ENCODE measurements at regions not wholly inside any gene's neighbourhood (a gene's known extent, or its start where the extent isn't known, plus 50 kb on each side); places are given as distances from the start of the nearest gene placed in this dataset.

GRCh38 chr6:28747083-28747630 is 176.6 kb downstream of the TRIM27 start:
- no peak for TF ChIP-seq CTCF (conservative IDR thresholded peaks at IDR 0.05; ENCODE audit: low read depth, low read length)
- Histone ChIP-seq H3K4me2 (peak overlapping the region; percentile 22), H3K4me3 (IDR thresholded peaks at IDR 0.05; ENCODE audit: insufficient read depth, low read depth, low read length) (no peak overlapping the region), H3K79me2 (ENCODE audit: insufficient read depth, low read depth) (no peaks in the 10 kb centered on the region), H3K27me3 (ENCODE audit: insufficient read depth, low read depth) (no peaks in the 10 kb centered on the region), H4K20me1 (ENCODE audit: insufficient read depth) (no peaks in the 10 kb centered on the region), H3K36me3 (ENCODE audit: insufficient read depth) (no peaks in the 10 kb centered on the region), H3K27ac (no peak overlapping the region), H3K9ac (no peak overlapping the region), H2AFZ (ENCODE audit: low read depth) (peak overlapping the region; percentile 57), H3K4me1 (ENCODE audit: low read depth, poor library complexity, severe bottlenecking) (no peaks in the 10 kb centered on the region)

- no peaks in the 10 kb centered on the region for H3K79me2 ChIP-seq (ENCODE audit: insufficient read depth, low read depth)
- peak overlapping the region; percentile 22; the same call in 1 of the 2 replicates for H3K4me2 ChIP-seq
- H3K4me1 ChIP-seq (ENCODE audit: low read depth, poor library complexity, severe bottlenecking) = no peaks in the 10 kb centered on the region
- H3K27me3 ChIP-seq (ENCODE audit: insufficient read depth, low read depth) = no peaks in the 10 kb centered on the region
- no peaks in the 10 kb centered on the region for H4K20me1 ChIP-seq (ENCODE audit: insufficient read depth)
- no peak overlapping the region for H3K9ac ChIP-seq
- no peaks in the 10 kb centered on the region for H3K36me3 ChIP-seq (ENCODE audit: insufficient read depth)
- H3K27ac ChIP-seq = no peak overlapping the region
- H3K4me3 ChIP-seq (IDR thresholded peaks at IDR 0.05; ENCODE audit: insufficient read depth, low read depth, low read length) = no peak overlapping the region
- peak overlapping the region; percentile 57 for H2AFZ ChIP-seq (ENCODE audit: low read depth)
- no peak for TF ChIP-seq CTCF (conservative IDR thresholded peaks at IDR 0.05; ENCODE audit: low read depth, low read length)
Measured at GRCh38 chr6:28747631-28748157, 176.1 kb downstream of the TRIM27 start.

GRCh38 chr6:28748192-28748591 is 175.6 kb downstream of the TRIM27 start:
- no peaks in the 10 kb centered on the region for H3K79me2 ChIP-seq (ENCODE audit: insufficient read depth, low read depth)
- no peak overlapping the region for H3K4me3 ChIP-seq (IDR thresholded peaks at IDR 0.05; ENCODE audit: insufficient read depth, low read depth, low read length)
- no peak overlapping the region for H2AFZ ChIP-seq (ENCODE audit: low read depth)
- no peak overlapping the region for H3K4me2 ChIP-seq
- H3K27me3 ChIP-seq (ENCODE audit: insufficient read depth, low read depth) = no peaks in the 10 kb centered on the region
- TF ChIP-seq CTCF (conservative IDR thresholded peaks at IDR 0.05; ENCODE audit: low read depth, low read length) = no peak
- H3K9ac ChIP-seq = no peak overlapping the region
- H3K27ac ChIP-seq = no peak overlapping the region
- no peaks in the 10 kb centered on the region for H3K36me3 ChIP-seq (ENCODE audit: insufficient read depth)
- no peaks in the 10 kb centered on the region for H3K4me1 ChIP-seq (ENCODE audit: low read depth, poor library complexity, severe bottlenecking)
- H4K20me1 ChIP-seq (ENCODE audit: insufficient read depth) = no peaks in the 10 kb centered on the region

- H3K27me3 ChIP-seq (ENCODE audit: insufficient read depth, low read depth) = no peaks in the 10 kb centered on the region
- no peak overlapping the region for H2AFZ ChIP-seq (ENCODE audit: low read depth)
- H3K9ac ChIP-seq = no peak overlapping the region
- H3K36me3 ChIP-seq (ENCODE audit: insufficient read depth) = no peaks in the 10 kb centered on the region
- H3K4me1 ChIP-seq (ENCODE audit: low read depth, poor library complexity, severe bottlenecking) = no peaks in the 10 kb centered on the region
- TF ChIP-seq CTCF (conservative IDR thresholded peaks at IDR 0.05; ENCODE audit: low read depth, low read length) = no peak
- no peaks in the 10 kb centered on the region for H3K79me2 ChIP-seq (ENCODE audit: insufficient read depth, low read depth)
- no peaks in the 10 kb centered on the region for H4K20me1 ChIP-seq (ENCODE audit: insufficient read depth)
- H3K4me3 ChIP-seq (IDR thresholded peaks at IDR 0.05; ENCODE audit: insufficient read depth, low read depth, low read length) = no peak overlapping the region
- no peak overlapping the region for H3K27ac ChIP-seq
- H3K4me2 ChIP-seq = no peak overlapping the region
Measured at GRCh38 chr6:28750926-28751458, 172.8 kb downstream of the TRIM27 start.

All from KMS-11 (cell line).